ENCODE measurements at regions not wholly inside any gene's neighbourhood (a gene's known extent, or its start where the extent isn't known, plus 50 kb on each side); places are given as distances from the start of the nearest gene placed in this dataset.

DNA sequence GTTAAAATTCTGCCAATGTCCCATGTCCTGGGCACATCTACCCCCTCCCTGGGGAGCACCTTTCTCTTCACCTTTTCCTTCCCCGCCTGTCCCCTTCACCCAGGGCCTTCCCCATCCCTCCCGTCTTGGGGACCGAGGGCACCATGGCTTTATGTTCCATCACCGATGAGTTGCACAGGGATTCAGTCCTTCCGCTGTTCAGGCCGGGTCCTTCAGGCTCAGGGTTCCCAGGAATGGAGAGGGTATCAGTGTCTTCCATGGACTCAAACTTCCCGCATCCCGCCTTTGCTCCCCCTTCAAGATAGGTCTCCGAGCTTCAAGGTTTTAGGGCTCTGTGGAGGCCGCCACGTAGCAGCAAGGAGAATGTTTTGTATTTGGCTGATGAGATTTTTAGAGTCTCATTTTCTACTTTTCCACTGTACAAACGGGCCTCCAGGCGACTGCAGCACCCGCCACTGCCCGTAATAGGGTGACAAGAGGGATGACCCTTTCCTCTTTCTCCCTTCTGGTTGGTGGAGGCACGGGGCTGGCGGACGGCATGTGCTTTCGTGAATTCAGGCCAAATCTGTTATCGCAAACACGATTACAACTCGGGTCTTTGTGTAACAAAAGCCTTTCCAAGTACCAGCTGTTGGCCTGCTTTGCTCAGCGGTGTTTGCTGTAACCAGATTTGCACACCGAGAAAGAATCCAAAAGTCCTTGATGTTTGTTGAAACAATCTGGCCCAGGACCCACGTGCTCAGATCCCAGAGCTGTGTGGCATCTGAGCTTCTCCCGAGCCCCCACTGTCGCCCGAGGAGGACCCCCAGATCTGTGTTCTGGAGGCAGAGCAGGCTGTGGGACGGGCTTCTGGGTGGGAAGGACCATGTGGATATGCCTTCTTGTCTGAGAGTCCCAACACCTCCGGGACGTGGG lies 236.3 kb downstream of the SEC14L1 start:
- CTCF ChIA-PET, result interaction anchor here (1.4 kb wide), 1 partner anchor 44 kb away, joined by 4 read pairs; no protein-coding TSS in a partner anchor
- no peak for DNase-seq (ENCODE audit: extremely low spot score)
- TF ChIP-seq, protein P1, sequence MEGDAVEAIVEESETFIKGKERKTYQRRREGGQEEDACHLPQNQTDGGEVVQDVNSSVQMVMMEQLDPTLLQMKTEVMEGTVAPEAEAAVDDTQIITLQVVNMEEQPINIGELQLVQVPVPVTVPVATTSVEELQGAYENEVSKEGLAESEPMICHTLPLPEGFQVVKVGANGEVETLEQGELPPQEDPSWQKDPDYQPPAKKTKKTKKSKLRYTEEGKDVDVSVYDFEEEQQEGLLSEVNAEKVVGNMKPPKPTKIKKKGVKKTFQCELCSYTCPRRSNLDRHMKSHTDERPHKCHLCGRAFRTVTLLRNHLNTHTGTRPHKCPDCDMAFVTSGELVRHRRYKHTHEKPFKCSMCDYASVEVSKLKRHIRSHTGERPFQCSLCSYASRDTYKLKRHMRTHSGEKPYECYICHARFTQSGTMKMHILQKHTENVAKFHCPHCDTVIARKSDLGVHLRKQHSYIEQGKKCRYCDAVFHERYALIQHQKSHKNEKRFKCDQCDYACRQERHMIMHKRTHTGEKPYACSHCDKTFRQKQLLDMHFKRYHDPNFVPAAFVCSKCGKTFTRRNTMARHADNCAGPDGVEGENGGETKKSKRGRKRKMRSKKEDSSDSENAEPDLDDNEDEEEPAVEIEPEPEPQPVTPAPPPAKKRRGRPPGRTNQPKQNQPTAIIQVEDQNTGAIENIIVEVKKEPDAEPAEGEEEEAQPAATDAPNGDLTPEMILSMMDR (IDR thresholded peaks at IDR 0.05; ENCODE audit: control extremely low read depth, extremely low read depth, low read depth, missing control alignments), result no peak
- POLR2A ChIA-PET, result no interaction called here

DNA sequence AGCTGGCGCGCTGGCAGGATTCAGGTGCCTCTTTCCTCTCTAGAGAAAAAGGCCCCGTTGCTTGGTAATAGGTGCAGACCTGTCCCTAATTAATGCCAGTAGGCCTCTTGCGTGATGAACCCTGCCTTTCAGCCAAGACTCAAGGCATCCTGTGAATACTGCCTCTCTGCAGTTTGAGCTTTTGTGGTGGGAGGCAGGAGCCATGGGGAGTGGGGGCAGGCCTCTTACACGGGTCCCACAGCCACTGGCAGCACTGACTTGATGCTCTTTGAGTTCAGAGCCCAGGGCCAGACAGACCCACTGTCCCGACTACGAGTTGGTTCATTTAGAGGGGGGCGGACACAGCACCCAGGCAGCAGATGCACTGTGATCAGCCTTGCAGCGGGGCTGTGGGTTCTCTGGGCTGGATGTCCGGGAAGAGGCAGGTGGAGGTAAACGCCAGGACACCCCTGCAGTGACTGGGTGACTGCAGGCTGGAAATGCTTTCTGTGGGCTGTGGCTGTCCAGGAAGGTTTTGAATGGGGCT lies 237.0 kb downstream of the SEC14L1 start:
- no peak for DNase-seq (ENCODE audit: extremely low spot score)
- ChIA-PET POLR2A (no interaction called here), CTCF (interaction anchor here (0.7 kb wide), 1 partner anchor 11 kb away, joined by 3 read pairs; no protein-coding TSS in a partner anchor)
- TF ChIP-seq, protein P1 (IDR thresholded peaks at IDR 0.05; ENCODE audit: control extremely low read depth, extremely low read depth, low read depth, missing control alignments), result no peak

DNA sequence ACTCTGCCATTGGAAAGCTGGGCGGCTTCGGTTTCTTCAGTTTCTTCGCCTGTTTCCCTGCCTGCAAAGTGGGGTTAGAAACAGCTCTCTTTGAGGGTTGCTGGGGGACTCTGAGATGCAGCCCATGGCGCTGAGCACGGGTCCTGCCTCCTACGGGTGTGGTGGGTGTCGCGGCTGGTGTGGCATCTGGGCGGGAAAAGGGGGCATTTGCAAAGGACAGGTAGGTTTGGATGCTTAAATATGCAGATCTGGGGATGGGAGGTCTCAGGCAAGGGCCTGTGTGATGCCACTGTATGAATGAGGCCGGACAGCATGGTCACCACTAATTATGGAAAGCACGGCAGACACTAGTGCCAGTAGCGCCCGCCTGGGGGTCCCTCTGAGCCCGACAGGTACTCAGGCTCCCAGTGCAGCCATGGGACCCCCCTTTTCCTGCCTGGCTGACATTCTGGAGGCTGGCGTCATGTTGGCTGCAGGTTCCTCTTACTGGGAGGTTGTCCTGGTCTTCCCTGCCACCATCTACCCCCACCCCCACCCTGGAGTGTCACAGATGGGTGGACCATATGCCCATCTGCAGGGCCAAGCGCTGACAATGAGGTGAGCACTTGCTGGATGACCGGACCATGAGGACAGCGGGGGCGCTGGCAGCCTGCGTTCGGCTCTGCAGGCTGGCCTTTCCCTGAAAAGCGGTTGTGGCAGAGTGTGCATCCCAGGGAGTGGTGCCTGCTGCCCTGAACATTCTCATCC lies 237.7 kb downstream of the SEC14L1 start:
- no peak for DNase-seq (ENCODE audit: extremely low spot score)
- CTCF ChIA-PET, result interaction anchor here (0.7 kb wide), 1 partner anchor 11 kb away, joined by 3 read pairs; no protein-coding TSS in a partner anchor
- POLR2A ChIA-PET, result no interaction called here
- TF ChIP-seq, protein P1 (IDR thresholded peaks at IDR 0.05; ENCODE audit: control extremely low read depth, extremely low read depth, low read depth, missing control alignments), result no peak

DNA sequence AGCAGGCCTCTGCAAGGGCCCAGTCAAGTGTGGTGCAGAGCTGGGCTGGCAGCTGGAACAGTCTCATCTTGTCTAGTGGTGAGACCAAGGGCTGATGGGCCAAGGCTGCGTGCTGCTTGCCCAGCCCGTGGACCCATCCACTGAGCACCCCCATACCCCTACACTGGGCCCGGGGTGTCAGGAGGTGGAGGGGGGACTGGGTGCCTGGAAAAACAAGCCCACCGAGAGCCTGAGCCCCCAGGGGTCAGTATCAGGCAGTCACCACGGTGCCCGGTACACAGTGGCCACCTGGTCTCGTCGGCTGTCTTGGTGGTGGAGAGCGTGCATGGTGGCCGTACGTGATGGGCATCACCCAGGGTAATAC lies 238.3 kb downstream of the SEC14L1 start:
- TF ChIP-seq, protein P1 (IDR thresholded peaks at IDR 0.05; ENCODE audit: control extremely low read depth, extremely low read depth, low read depth, missing control alignments), result no peak
- no peak for DNase-seq (ENCODE audit: extremely low spot score)
- ChIA-PET CTCF (no interaction called here), POLR2A (no interaction called here)

DNA sequence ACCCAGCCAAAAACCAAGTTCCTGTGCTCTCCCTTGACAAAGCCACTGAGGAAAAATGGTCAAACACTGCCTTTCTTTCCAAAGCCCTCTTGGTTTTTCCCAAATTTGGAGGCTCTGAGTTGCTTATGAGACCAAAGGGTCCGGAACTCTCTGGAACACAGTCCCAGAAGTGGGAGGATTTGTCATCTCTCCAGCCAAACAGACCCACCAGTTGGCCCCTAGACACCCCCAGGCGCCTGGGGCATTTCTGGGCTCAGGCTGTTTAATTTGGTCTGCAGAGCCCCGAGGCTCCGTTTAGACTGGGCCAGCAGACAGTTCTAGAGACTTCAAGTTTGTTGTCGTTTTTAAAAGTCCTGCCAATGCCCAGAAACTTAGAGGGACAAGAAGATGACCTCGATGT lies 239.1 kb downstream of the SEC14L1 start:
- no peak for DNase-seq (ENCODE audit: extremely low spot score)
- POLR2A ChIA-PET, result no interaction called here
- TF ChIP-seq, protein P1 (IDR thresholded peaks at IDR 0.05; ENCODE audit: control extremely low read depth, extremely low read depth, low read depth, missing control alignments), result no peak
- CTCF ChIA-PET, result no interaction called here

DNA sequence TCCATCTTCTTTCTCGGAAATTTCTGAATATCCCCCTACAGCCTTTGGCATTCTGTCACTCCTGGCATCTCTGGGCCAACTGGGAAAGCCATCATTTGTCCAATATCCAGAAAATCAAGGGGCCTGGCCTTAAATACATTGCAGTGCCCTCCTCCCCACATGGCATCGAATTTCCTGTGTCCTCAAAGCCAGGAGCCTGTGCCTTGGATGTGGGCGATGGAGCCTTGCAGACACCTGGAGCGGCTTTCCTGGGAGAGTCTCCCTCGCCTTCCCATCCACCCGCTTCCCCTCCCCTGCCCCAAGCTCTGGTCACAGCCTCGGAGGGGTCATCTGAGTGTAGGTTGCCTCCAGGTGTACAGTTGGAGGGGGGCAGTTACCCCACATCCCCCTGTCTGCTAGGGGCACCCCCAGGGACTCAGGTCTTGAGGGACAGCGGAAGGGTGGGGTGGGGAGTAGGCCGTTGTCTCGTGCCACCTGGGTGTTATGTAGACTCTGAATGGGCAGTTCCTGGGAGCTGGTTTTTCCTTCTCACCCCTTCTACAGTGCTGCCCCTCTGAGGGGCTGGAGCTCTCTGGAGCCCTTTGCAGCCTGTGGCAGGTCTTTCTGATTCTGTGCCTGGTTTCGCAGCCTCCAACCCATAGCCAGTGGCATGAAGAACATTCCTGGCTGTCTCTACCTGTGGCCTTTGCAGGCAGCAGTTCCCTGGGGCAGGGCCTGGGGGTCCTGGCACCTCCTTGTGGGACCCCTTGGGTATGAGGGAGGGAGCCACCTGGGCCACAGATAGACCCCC lies 239.8 kb downstream of the SEC14L1 start:
- CTCF ChIA-PET, result no interaction called here
- TF ChIP-seq, protein P1 (IDR thresholded peaks at IDR 0.05; ENCODE audit: control extremely low read depth, extremely low read depth, low read depth, missing control alignments), result no peak
- no peak for DNase-seq (ENCODE audit: extremely low spot score)
- POLR2A ChIA-PET, result no interaction called here
